ENCODE measurements at regions not wholly inside any gene's neighbourhood (a gene's known extent, or its start where the extent isn't known, plus 50 kb on each side); places are given as distances from the start of the nearest gene placed in this dataset.

DNA sequence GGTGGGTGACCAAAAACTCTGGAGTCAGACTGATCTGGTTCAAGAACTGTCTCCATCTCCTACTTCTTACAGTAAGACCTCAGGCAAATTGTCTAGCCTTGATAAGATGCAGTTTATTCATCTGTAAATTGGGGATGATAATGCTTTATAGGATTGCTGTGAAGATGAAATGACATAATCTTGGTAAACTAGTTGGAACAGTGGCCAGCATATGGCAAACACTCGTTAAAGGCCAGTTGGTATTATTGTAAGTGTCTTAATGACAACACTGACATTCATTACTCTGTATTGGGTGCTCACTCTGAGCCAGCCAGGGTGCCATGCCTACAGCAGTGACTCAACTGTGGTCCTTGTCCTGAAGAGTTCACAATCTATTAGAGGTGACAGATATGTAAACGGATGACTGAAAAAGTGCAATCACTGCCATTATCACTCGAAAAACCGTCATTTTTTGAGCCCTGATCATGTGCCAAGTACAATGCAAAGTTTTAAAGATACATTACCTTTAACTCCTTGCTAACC, 84.9 kb upstream of the HSPA9 start:
- DNase-seq (ENCODE audit: low read depth) = no peak
- H3K4me3 ChIP-seq (ENCODE audit: control insufficient read depth, low read depth, low read length) = no peak overlapping the region
- TF ChIP-seq, protein P1, sequence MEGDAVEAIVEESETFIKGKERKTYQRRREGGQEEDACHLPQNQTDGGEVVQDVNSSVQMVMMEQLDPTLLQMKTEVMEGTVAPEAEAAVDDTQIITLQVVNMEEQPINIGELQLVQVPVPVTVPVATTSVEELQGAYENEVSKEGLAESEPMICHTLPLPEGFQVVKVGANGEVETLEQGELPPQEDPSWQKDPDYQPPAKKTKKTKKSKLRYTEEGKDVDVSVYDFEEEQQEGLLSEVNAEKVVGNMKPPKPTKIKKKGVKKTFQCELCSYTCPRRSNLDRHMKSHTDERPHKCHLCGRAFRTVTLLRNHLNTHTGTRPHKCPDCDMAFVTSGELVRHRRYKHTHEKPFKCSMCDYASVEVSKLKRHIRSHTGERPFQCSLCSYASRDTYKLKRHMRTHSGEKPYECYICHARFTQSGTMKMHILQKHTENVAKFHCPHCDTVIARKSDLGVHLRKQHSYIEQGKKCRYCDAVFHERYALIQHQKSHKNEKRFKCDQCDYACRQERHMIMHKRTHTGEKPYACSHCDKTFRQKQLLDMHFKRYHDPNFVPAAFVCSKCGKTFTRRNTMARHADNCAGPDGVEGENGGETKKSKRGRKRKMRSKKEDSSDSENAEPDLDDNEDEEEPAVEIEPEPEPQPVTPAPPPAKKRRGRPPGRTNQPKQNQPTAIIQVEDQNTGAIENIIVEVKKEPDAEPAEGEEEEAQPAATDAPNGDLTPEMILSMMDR (conservative IDR thresholded peaks at IDR 0.05; ENCODE audit: control insufficient read depth, insufficient read depth, low read depth, low read length) = no peak

DNA sequence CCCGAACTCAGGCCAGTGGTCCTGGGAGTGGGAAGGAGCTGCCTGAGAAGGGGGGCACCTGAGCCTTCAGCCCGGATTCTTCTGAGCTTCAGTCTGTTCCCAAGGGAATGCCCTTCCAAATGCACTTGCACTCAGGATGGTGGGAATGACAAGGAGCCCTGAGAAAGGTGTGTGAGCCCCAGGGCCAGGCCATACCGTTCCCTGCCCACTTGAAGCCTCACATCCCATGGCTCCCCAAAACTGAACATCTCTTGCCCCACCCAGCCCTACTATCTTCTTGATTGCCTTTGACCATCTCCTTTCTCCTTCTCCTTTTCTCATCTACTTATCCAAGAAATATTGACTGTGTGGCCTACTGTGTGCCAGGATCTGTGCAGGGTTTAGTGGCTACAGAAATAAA, 84.4 kb upstream of the HSPA9 start:
- no peak overlapping the region for H3K4me3 ChIP-seq (ENCODE audit: control insufficient read depth, low read depth, low read length)
- TF ChIP-seq, protein P1 (conservative IDR thresholded peaks at IDR 0.05; ENCODE audit: control insufficient read depth, insufficient read depth, low read depth, low read length) = no peak
- DNase-seq (ENCODE audit: low read depth) = no peak

DNA sequence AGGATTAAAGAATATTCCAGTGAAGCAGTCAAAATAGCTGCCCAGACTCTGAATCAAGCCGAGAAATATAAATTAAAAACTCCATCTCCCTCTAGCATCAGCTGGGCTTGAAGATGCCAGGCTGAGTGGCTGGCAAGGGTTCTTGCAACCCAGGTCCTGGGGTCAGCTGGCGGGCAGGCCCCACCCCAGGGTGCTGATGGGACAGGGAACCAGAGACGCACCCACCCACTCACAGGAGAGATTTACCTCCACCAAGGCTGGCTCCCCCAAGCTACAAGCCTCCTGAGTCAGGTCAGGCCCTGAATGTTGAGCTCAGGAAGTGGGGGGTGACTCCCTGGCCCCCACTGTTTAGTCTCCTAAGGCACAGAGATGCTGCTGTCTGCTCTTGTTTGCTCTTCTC, 83.9 kb upstream of the HSPA9 start:
- no peak overlapping the region for H3K4me3 ChIP-seq (ENCODE audit: control insufficient read depth, low read depth, low read length)
- TF ChIP-seq, protein P1 (conservative IDR thresholded peaks at IDR 0.05; ENCODE audit: control insufficient read depth, insufficient read depth, low read depth, low read length) = no peak
- no peak for DNase-seq (ENCODE audit: low read depth)

DNA sequence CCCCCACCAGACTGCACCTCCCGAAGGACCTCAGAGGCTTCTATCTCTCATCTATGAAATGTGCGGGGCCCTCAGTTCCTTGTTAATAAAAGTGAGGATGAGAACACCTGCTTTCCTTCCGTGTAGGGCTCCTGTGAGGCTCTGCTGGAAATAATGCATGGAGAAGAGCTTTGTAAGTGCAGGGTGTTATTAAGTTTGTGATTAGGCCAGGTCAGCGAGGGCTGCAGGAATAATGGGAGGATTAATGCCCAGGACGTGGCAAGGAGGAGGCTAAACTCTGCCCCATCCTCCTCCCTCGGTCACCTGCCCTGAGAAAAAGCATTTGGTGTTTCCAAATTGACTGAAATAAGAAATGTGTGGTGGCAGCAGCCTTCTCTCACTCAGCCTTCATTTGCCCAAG, 83.5 kb upstream of the HSPA9 start:
- no peak overlapping the region for H3K4me3 ChIP-seq (ENCODE audit: control insufficient read depth, low read depth, low read length)
- DNase-seq (ENCODE audit: low read depth) = no peak
- TF ChIP-seq, protein P1 (conservative IDR thresholded peaks at IDR 0.05; ENCODE audit: control insufficient read depth, insufficient read depth, low read depth, low read length) = no peak

DNA sequence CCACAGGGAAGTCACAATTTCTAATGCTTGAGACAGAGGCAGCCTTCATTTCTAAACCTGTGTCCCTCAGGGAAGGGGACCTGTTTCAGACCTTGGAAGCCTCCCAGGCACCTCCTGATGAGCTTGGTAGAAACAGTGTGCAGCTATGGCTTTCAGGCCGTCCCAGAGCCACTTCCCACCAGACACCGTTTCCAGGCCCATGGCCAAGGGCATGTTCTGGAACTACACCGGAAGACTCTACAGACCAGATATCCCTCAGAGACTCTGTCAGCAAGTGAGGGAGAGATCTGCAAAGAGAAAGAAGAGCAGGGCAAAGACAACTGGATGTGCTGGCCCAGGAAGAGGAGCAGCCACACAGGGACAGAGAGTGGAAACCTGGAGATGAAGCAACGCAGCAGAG, 82.2 kb upstream of the HSPA9 start:
- no peak for DNase-seq (ENCODE audit: low read depth)
- TF ChIP-seq, protein P1 (conservative IDR thresholded peaks at IDR 0.05; ENCODE audit: control insufficient read depth, insufficient read depth, low read depth, low read length) = no peak
- no peak overlapping the region for H3K4me3 ChIP-seq (ENCODE audit: control insufficient read depth, low read depth, low read length)

DNA sequence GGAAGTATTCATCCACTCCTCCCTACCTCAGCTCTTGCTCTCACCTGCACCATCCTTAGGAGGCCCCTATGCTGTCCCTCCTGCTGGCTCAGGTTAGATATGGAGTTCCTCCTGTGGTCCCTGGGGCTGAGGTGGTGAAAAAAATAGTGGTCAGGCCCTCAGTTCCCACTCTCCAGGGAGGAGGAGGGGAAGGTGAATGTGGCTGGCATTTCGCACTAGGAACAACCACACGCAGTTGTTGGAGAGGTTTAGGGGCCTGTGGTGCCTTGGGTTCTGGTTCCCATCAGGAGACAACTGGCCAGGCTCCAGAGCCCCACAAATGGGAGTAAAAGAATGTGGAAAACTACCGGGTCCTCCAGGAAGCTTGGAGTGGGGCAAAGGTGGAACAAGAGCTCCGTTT, 81.7 kb upstream of the HSPA9 start:
- no peak for DNase-seq (ENCODE audit: low read depth)
- H3K4me3 ChIP-seq (ENCODE audit: control insufficient read depth, low read depth, low read length) = no peak overlapping the region
- TF ChIP-seq, protein P1 (conservative IDR thresholded peaks at IDR 0.05; ENCODE audit: control insufficient read depth, insufficient read depth, low read depth, low read length) = no peak
